ENCODE measurements at regions not wholly inside any gene's neighbourhood (a gene's known extent, or its start where the extent isn't known, plus 50 kb on each side); places are given as distances from the start of the nearest gene placed in this dataset.

DNA sequence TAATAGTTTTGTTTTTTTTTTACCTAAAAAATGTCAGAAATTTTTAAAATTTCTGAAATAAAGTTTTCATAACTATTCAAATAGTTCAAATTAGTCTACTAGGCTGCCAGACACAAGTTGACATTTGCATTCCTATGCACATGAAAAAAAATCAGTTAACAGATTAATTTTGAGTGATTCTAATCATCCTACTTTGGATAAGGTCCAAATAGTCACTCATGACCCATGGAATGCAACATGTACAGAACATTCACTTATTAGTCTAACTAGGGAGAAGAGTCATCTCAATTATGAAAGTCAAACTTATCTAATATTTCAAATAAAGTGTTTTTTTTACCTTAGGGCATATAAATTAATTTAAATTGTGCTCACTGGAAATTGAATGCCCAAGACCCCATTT is 390.2 kb downstream of the EPM2A start:
- TF ChIP-seq, protein P1, sequence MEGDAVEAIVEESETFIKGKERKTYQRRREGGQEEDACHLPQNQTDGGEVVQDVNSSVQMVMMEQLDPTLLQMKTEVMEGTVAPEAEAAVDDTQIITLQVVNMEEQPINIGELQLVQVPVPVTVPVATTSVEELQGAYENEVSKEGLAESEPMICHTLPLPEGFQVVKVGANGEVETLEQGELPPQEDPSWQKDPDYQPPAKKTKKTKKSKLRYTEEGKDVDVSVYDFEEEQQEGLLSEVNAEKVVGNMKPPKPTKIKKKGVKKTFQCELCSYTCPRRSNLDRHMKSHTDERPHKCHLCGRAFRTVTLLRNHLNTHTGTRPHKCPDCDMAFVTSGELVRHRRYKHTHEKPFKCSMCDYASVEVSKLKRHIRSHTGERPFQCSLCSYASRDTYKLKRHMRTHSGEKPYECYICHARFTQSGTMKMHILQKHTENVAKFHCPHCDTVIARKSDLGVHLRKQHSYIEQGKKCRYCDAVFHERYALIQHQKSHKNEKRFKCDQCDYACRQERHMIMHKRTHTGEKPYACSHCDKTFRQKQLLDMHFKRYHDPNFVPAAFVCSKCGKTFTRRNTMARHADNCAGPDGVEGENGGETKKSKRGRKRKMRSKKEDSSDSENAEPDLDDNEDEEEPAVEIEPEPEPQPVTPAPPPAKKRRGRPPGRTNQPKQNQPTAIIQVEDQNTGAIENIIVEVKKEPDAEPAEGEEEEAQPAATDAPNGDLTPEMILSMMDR (IDR thresholded peaks at IDR 0.05; ENCODE audit: insufficient read depth, low read length): no peak
- H3K4me3 ChIP-seq (ENCODE audit: low read depth, low read length): no peak overlapping the region
- no peak for DNase-seq (ENCODE audit: low read depth)

DNA sequence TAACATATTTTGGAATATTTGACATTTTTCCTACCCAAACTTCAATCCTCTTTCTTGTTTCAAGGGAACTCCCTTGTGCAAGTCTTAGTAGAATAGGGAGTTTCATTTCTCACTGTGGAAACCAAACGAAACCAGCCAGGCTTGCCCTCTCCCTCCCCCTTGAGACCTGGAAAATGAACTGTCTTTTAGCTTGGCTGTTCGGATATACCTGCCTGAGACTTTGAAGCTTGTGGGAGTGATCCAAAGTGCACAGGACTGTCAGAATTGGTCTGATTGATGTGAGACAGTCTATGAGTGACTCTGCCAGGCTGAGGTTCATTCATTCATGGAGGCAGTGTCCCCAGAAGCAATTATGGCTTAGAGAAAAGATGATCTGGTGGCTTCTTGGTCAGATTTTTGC is 388.1 kb downstream of the EPM2A start:
- H3K4me3 ChIP-seq (ENCODE audit: low read depth, low read length): no peak overlapping the region
- no peak for DNase-seq (ENCODE audit: low read depth)
- TF ChIP-seq, protein P1 (IDR thresholded peaks at IDR 0.05; ENCODE audit: insufficient read depth, low read length): no peak

DNA sequence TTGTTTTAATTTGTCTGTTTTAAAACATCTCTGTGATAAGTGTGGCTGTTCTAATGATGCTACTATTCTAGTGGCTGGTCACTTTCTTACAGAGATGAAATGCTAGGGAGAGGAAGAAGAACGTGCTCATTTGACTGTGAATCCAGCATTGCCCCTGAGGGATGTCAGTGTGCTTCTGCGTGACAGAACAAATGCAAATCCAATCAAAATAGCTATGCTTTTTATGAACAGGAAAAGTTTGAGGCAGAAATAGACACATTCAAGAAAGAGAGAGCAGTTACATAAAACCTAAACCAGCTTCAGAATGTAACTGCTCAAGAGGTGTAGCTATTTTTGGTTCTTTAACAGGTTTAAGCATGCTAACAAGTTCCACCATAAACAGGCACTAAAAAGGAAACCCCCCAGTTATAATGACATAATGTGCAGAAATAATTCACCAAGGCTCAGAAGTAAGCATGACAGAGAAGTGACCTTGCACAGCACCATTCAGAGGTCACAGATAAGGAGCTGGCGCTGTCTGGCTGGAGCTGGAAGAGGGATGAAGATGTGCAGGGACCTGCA is 385.3 kb downstream of the EPM2A start:
- no peak for DNase-seq (ENCODE audit: low read depth)
- no peak overlapping the region for H3K4me3 ChIP-seq (ENCODE audit: low read depth, low read length)

DNA sequence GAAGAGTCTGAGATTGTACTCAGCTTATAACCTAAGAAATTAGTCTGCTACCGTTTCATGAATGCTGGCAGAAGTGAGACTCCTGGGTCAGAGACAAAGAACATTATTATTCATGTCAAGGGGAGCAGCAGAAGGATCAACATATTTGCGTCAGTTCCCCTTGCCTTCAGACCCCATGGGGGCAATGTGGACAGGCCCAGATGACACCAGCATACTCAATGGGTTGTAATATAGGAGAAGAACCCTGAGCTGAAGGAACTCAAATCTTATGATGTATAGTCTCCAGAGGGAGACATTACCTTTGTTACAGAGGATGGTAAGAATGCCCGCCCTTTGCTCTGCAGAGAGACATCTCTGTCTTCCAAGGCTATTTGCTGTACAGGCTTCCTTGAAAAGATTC is 384.4 kb downstream of the EPM2A start:
- DNase-seq (ENCODE audit: low read depth): no peak
- H3K4me3 ChIP-seq (ENCODE audit: low read depth, low read length): no peak overlapping the region
- TF ChIP-seq, protein P1 (IDR thresholded peaks at IDR 0.05; ENCODE audit: insufficient read depth, low read length): no peak

More for the DNA sequence above, 385.3 kb downstream of the EPM2A start:
- TF ChIP-seq, protein P1 (IDR thresholded peaks at IDR 0.05; ENCODE audit: insufficient read depth, low read length): no peak

DNA sequence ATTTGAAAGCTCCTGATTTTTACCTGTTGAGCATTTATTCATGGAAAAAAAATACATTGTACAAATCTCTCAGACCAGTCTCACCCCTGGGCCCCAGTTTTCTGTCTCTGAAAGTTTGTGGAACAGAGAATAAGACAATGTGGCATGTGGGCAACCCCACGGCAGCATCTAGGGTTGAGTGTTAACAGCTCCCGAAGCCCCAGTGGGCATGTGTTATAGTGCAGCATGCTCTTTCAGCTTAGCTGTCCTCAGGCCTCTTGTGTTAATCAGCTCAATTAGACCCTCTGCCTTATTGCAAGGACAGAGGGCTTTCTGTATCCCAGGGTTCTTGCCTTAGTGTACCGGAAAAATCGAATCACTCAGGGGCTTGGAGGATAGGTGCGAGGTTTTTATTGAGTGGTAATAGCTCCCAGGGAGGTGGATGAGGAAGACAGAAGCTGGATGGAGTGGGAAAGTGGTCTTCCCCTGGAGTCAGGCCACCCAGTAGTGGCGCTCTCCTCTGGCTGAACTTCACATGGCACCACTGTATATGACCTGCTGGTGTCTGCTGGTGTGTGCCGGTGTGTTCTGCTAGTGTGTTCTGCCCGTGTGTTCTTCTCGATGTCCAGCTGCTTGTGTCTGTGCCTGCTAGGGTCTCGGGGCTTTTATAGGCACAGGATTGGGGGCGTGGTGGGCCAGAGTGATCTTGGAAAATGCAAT is 382.8 kb downstream of the EPM2A start:
- DNase-seq (ENCODE audit: low read depth): no peak
- TF ChIP-seq, protein P1 (IDR thresholded peaks at IDR 0.05; ENCODE audit: insufficient read depth, low read length): no peak
- no peak overlapping the region for H3K4me3 ChIP-seq (ENCODE audit: low read depth, low read length)

DNA sequence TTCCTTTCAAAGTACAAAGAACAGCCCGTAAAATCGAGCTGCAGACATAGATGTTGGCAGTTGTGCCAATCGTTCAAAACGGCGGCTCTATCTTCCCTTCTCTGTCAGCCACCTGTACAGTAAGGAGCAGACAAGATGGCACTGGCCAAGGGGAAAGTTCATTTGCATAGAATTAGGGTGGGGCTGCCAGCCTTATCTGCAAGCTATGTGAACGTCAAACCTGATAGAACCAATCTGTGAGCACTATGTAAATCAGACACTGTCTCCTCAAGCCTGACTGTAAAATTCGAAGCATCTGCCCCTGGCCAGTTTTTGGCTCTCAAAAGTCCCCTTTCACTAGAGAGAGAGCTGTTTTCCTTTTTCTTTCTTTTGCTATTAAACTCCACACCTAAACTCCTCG is 374.5 kb downstream of the EPM2A start:
- no peak overlapping the region for H3K4me3 ChIP-seq (ENCODE audit: low read depth, low read length)
- TF ChIP-seq, protein P1 (IDR thresholded peaks at IDR 0.05; ENCODE audit: insufficient read depth, low read length): no peak
- no peak for DNase-seq (ENCODE audit: low read depth)

Measured in fibroblast of the aortic adventitia (primary cell).